PFSK-1 (cell line): ENCODE measurements at regions not wholly inside any gene's neighbourhood (a gene's known extent, or its start where the extent isn't known, plus 50 kb on each side); places are given as distances from the start of the nearest gene placed in this dataset.

Source experiments
- POLR2AphosphoS5 ChIP-seq: IDR thresholded peaks from 2 replicates; pipeline ENCODE4 v1.6.1; 2012; ENCODE audit warnings: low read depth, mild to moderate bottlenecking, control low read depth, low read length, moderate library complexity
- SIN3A ChIP-seq: IDR thresholded peaks from 2 replicates; pipeline ENCODE4 v1.6.1; 2012; ENCODE audit warnings: mild to moderate bottlenecking, low read length, moderate library complexity, borderline replicate concordance; ENCODE audit not compliant: insufficient read depth
- TAF1 ChIP-seq: IDR thresholded peaks from 2 replicates; pipeline ENCODE4 v1.6.1; 2012; ENCODE audit warnings: low read length, control low read depth, borderline replicate concordance; ENCODE audit not compliant: insufficient read depth
- TF ChIP-seq, protein P1 (sequence below), 2 experiments: IDR thresholded peaks; 2 replicates each; pipeline versions ENCODE4 v1.6.1 to v1.8.0; 2011 to 2012; ENCODE audit warnings: low read depth in 2 of 2, low read length in 2 of 2, control low read depth in 1 of 2, inconsistent platforms in 1 of 2, mild to moderate bottlenecking in 1 of 2, moderate library complexity in 1 of 2; ENCODE audit not compliant: insufficient read depth in 1 of 2

DNA sequence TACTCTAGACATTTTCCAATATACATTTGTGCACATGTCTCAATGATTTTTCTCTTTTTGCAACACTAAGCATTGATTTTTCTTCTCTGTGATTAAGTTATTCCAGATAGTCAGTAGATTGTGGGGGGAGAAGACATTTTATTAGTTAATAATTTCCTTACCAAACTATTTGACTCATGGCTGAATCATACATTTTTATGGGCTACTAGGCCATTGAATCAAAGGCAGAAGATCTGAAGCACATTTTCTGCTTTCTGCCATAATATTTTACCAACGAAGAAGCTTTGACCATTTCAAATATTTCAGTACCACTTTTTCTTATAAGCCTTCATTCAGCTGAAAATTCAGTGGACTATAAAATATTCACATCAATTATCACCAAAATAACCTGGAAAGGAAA is 175.6 kb downstream of the IRX2 start:
- TF ChIP-seq SIN3A (no peak), TAF1 (no peak), POLR2AphosphoS5 (no peak)
- TF ChIP-seq, protein P1, sequence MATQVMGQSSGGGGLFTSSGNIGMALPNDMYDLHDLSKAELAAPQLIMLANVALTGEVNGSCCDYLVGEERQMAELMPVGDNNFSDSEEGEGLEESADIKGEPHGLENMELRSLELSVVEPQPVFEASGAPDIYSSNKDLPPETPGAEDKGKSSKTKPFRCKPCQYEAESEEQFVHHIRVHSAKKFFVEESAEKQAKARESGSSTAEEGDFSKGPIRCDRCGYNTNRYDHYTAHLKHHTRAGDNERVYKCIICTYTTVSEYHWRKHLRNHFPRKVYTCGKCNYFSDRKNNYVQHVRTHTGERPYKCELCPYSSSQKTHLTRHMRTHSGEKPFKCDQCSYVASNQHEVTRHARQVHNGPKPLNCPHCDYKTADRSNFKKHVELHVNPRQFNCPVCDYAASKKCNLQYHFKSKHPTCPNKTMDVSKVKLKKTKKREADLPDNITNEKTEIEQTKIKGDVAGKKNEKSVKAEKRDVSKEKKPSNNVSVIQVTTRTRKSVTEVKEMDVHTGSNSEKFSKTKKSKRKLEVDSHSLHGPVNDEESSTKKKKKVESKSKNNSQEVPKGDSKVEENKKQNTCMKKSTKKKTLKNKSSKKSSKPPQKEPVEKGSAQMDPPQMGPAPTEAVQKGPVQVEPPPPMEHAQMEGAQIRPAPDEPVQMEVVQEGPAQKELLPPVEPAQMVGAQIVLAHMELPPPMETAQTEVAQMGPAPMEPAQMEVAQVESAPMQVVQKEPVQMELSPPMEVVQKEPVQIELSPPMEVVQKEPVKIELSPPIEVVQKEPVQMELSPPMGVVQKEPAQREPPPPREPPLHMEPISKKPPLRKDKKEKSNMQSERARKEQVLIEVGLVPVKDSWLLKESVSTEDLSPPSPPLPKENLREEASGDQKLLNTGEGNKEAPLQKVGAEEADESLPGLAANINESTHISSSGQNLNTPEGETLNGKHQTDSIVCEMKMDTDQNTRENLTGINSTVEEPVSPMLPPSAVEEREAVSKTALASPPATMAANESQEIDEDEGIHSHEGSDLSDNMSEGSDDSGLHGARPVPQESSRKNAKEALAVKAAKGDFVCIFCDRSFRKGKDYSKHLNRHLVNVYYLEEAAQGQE (IDR thresholded peaks at IDR 0.05; ENCODE audit: insufficient read depth in 1 of 2, low read depth in 2 of 2, low read length in 2 of 2): no peak
